ENCODE measurements at regions not wholly inside any gene's neighbourhood (a gene's known extent, or its start where the extent isn't known, plus 50 kb on each side); places are given as distances from the start of the nearest gene placed in this dataset.
A peak's percentile ranks its signal among the peaks of the same experiment; 100 is the strongest.

- Mint-ChIP-seq H3K9me3 (peaks cover 16% of the 10 kb centered on the region), H3K27me3 (ENCODE audit: low read depth) (no peaks in the 10 kb centered on the region), H3K36me3 (peaks cover 3% of the 10 kb centered on the region), H3K4me3 (no peak overlapping the region), H3K27ac (peak overlapping the region; percentile 5), H3K4me1 (peaks cover 17% of the 10 kb centered on the region)
- no peak for DNase-seq (ENCODE audit: low spot score in 2 of 2, unreplicated experiment in 2 of 2)
- TF ChIP-seq, protein P1, sequence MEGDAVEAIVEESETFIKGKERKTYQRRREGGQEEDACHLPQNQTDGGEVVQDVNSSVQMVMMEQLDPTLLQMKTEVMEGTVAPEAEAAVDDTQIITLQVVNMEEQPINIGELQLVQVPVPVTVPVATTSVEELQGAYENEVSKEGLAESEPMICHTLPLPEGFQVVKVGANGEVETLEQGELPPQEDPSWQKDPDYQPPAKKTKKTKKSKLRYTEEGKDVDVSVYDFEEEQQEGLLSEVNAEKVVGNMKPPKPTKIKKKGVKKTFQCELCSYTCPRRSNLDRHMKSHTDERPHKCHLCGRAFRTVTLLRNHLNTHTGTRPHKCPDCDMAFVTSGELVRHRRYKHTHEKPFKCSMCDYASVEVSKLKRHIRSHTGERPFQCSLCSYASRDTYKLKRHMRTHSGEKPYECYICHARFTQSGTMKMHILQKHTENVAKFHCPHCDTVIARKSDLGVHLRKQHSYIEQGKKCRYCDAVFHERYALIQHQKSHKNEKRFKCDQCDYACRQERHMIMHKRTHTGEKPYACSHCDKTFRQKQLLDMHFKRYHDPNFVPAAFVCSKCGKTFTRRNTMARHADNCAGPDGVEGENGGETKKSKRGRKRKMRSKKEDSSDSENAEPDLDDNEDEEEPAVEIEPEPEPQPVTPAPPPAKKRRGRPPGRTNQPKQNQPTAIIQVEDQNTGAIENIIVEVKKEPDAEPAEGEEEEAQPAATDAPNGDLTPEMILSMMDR (IDR thresholded peaks at IDR 0.05; ENCODE audit: unreplicated experiment) = no peak
Observed at GRCh38 chr5:121793791-121794190, 57.9 kb upstream of the FTMT start.

GRCh38 chr5:121795511-121795910, 56.2 kb upstream of the FTMT start:
- H3K36me3 Mint-ChIP-seq = peaks cover 2% of the 10 kb centered on the region
- no peaks in the 10 kb centered on the region for H3K27me3 Mint-ChIP-seq (ENCODE audit: low read depth)
- H3K9me3 Mint-ChIP-seq = peaks cover 14% of the 10 kb centered on the region
- TF ChIP-seq, protein P1 (IDR thresholded peaks at IDR 0.05; ENCODE audit: unreplicated experiment) = no peak
- no peak overlapping the region for H3K27ac Mint-ChIP-seq
- H3K4me1 Mint-ChIP-seq = peaks cover 18% of the 10 kb centered on the region
- DNase-seq (ENCODE audit: low spot score in 2 of 2, unreplicated experiment in 2 of 2) = no peak
- H3K4me3 Mint-ChIP-seq = no peak overlapping the region

GRCh38 chr5:121797681-121798518, 53.8 kb upstream of the FTMT start:
- DNase-seq (ENCODE audit: low spot score in 2 of 2, unreplicated experiment in 2 of 2) = no peak
- Mint-ChIP-seq H3K27ac (peak overlapping the region; percentile 77), H3K27me3 (ENCODE audit: low read depth) (no peaks in the 10 kb centered on the region)

More at GRCh38 chr5:121797681-121798518, 53.8 kb upstream of the FTMT start:
- Mint-ChIP-seq H3K4me1 (peaks cover 18% of the 10 kb centered on the region), H3K9me3 (no peaks in the 10 kb centered on the region), H3K36me3 (no peaks in the 10 kb centered on the region), H3K4me3 (no peak overlapping the region)
- TF ChIP-seq, protein P1 (IDR thresholded peaks at IDR 0.05; ENCODE audit: unreplicated experiment) = no peak

Data from mesothelial cell of epicardium (in vitro differentiated cells).